HCT116 (cell line): ENCODE measurements at regions not wholly inside any gene's neighbourhood (a gene's known extent, or its start where the extent isn't known, plus 50 kb on each side); places are given as distances from the start of the nearest gene placed in this dataset.

Experiments
- ATAC-seq: fragments of 200-7000 bp; cut with Tn5 transposase; 2 replicates; pipeline ENCODE4 v1.9.1; 2020; ENCODE audit warnings: mild to moderate bottlenecking, moderate library complexity
- BruUV-seq: library from RNA; stranded (reverse); fragments of 400-500 nt; replicated peaks from 2 replicates; lab custom pipeline; 2021; lab: Mats Ljungman, UMichigan
- CTCF ChIA-PET: fragments of 300-600 bp; sonication (Branson Sonifier 250); formaldehyde crosslinking; loops from one replicate; lab custom pipeline; 2021; ENCODE audit warnings: antibody characterized with exemption; lab: Charles Lee
- POLR2A ChIA-PET: fragments of 300-600, 350-600 bp; sonication (Branson Sonifier 250); formaldehyde crosslinking; loops from one replicate; lab custom pipeline; 2021; ENCODE audit warnings: antibody characterized with exemption; lab: Charles Lee
- RAD21 ChIA-PET, 2 experiments: fragments of 300-600 bp; sonication (Branson Sonifier 250); formaldehyde crosslinking; loops; one replicate each; lab custom pipeline; 2023; ENCODE audit warnings: low total read pairs in 2 of 2; ENCODE audit not compliant: uncharacterized antibody in 2 of 2, unreplicated experiment in 2 of 2, low non-redundant PET in 1 of 2; lab: Charles Lee
- DNase-seq: peaks from one replicate; pipeline ENCODE4 v3.0.0-alpha.2; 2010; ENCODE audit warnings: low read depth, low spot score
- H2AFZ ChIP-seq: fragments of 200-600 bp; shearing (Covaris generic), sonication (generic); 2 replicates; pipeline ENCODE4 v1.6.1; 2017; ENCODE audit warnings: low read depth, mixed run types, mixed read lengths, antibody characterized with exemption, low read length; ENCODE audit not compliant: poor library complexity, severe bottlenecking
- H3K27ac ChIP-seq: 2 replicates; pipeline ENCODE4 v1.5.1; 2012; ENCODE audit warnings: low read depth, low read length
- H3K27me3 ChIP-seq: fragments of 200-600 bp; sonication (generic); 2 replicates; pipeline ENCODE4 v1.6.1; 2016; ENCODE audit warnings: mixed run types, low read length, mixed read lengths; ENCODE audit not compliant: insufficient read depth
- H3K36me3 ChIP-seq, 2 experiments: fragments of 200-500 bp in 1 of 2; fragments of 200-600 bp in 1 of 2; sonication (Bioruptor generic) in 1 of 2; sonication (generic) in 1 of 2; 2 replicates each; pipeline versions ENCODE4 v1.5.1 to v1.6.1; 2014 to 2016; ENCODE audit warnings: low read length in 2 of 2, inconsistent platforms in 1 of 2, mixed read lengths in 1 of 2, mixed run types in 1 of 2; ENCODE audit not compliant: insufficient read depth in 2 of 2, control insufficient read depth in 1 of 2
- H3K4me1 ChIP-seq, 2 experiments: fragments of 200-600 bp in 1 of 2; sonication (generic) in 1 of 2; 2 replicates each; pipeline versions ENCODE4 v1.5.1 to v1.6.1; 2012 to 2017; ENCODE audit warnings: low read length in 2 of 2, inconsistent platforms in 1 of 2, mild to moderate bottlenecking in 1 of 2, mixed read lengths in 1 of 2, mixed run types in 1 of 2, moderate library complexity in 1 of 2; ENCODE audit not compliant: insufficient read depth in 2 of 2, control insufficient read depth in 1 of 2
- H3K4me2 ChIP-seq: fragments of 200-600 bp; sonication (generic); 2 replicates; pipeline ENCODE4 v1.6.1; 2017; ENCODE audit warnings: mixed run types, low read length, mixed read lengths
- H3K4me3 ChIP-seq, 2 experiments: fragments of 200-600 bp in 1 of 2; sonication (generic) in 1 of 2; replicated peaks in 1 of 2; 2 replicates each; pipeline ENCODE4 v1.5.1; 2011 to 2016; ENCODE audit warnings: low read length in 2 of 2, control low read depth in 1 of 2, low read depth in 1 of 2, mild to moderate bottlenecking in 1 of 2, mixed read lengths in 1 of 2, mixed run types in 1 of 2
- H3K79me2 ChIP-seq: fragments of 200-600 bp; sonication (generic); 2 replicates; pipeline ENCODE4 v1.6.1; 2017; ENCODE audit warnings: mild to moderate bottlenecking, mixed run types, low read length, moderate library complexity, mixed read lengths; ENCODE audit not compliant: insufficient read depth
- H3K9ac ChIP-seq: fragments of 200-600 bp; sonication (generic); 2 replicates; pipeline ENCODE4 v1.6.1; 2016; ENCODE audit warnings: low read length, mixed read lengths
- H3K9me2 ChIP-seq: fragments of 200-600 bp; sonication (generic), shearing (Covaris generic); 2 replicates; pipeline ENCODE4 v1.6.1; 2017; ENCODE audit warnings: mixed run types, mild to moderate bottlenecking, moderate library complexity; ENCODE audit not compliant: insufficient read depth
- H3K9me3 ChIP-seq, 2 experiments: fragments of 200-500 bp in 1 of 2; fragments of 200-600 bp in 1 of 2; sonication (Bioruptor generic) in 1 of 2; sonication (generic) in 1 of 2; 2 replicates each; pipeline ENCODE4 v1.6.1; 2014 to 2017; ENCODE audit warnings: low read length in 2 of 2, mixed read lengths in 2 of 2, inconsistent platforms in 1 of 2, low read depth in 1 of 2, mild to moderate bottlenecking in 1 of 2, mixed run types in 1 of 2, moderate library complexity in 1 of 2; ENCODE audit not compliant: control insufficient read depth in 1 of 2, insufficient read depth in 1 of 2
- H4K20me1 ChIP-seq: fragments of 200-600 bp; sonication (generic), shearing (Covaris generic); 2 replicates; pipeline ENCODE4 v1.6.1; 2017; ENCODE audit warnings: mixed run types, mild to moderate bottlenecking, moderate library complexity; ENCODE audit not compliant: insufficient read depth
- ATF3 ChIP-seq: IDR thresholded peaks from 2 replicates; pipeline ENCODE4 v1.6.1; 2012
- CEBPB ChIP-seq: IDR thresholded peaks from 2 replicates; pipeline ENCODE4 v1.6.1; 2012; ENCODE audit warnings: low read depth
- CTCF ChIP-seq, 3 experiments: fragments of 200-600 bp in 1 of 3; sonication (generic) in 1 of 3; IDR thresholded peaks in 2 of 3; conservative IDR thresholded peaks in 1 of 3; 2 replicates each; pipeline ENCODE4 v1.5.1; 2012 to 2017; ENCODE audit warnings: low read depth in 2 of 3, low read length in 2 of 3, antibody characterized with exemption in 1 of 3, borderline replicate concordance in 1 of 3, control low read depth in 1 of 3, mild to moderate bottlenecking in 1 of 3, mixed read lengths in 1 of 3, mixed run types in 1 of 3, moderate library complexity in 1 of 3; ENCODE audit not compliant: insufficient read depth in 1 of 3
- EGR1 ChIP-seq: IDR thresholded peaks from 2 replicates; pipeline ENCODE4 v1.6.1; 2012; ENCODE audit warnings: low read depth
- EZH2phosphoT487 ChIP-seq: fragments of 200-600 bp; IDR thresholded peaks from 2 replicates; pipeline ENCODE4 v1.6.1; 2018; ENCODE audit warnings: antibody characterized with exemption, borderline replicate concordance
- FOSL1 ChIP-seq: IDR thresholded peaks from 2 replicates; pipeline ENCODE4 v1.6.1; 2012; ENCODE audit warnings: low read depth
- JUND ChIP-seq: IDR thresholded peaks from 2 replicates; pipeline ENCODE4 v1.6.1; 2012
- MAX ChIP-seq: IDR thresholded peaks from 2 replicates; pipeline ENCODE4 v1.6.1; 2012
- POLR2A ChIP-seq: IDR thresholded peaks from 2 replicates; pipeline ENCODE4 v1.7.0; 2011; ENCODE audit warnings: borderline replicate concordance; ENCODE audit not compliant: insufficient read depth, insufficient read length; ENCODE audit errors: extremely low read depth
- RAD21 ChIP-seq: IDR thresholded peaks from 2 replicates; pipeline ENCODE4 v1.6.1; 2012; ENCODE audit warnings: low read depth, mild to moderate bottlenecking
- REST ChIP-seq: IDR thresholded peaks from 2 replicates; pipeline ENCODE4 v1.6.1; 2012; ENCODE audit warnings: low read depth
- TCF7L2 ChIP-seq: IDR thresholded peaks from 2 replicates; pipeline ENCODE4 v1.7.0; 2011; ENCODE audit warnings: borderline replicate concordance, inconsistent platforms; ENCODE audit not compliant: insufficient read depth, insufficient read length; ENCODE audit errors: extremely low read depth
- YY1 ChIP-seq: IDR thresholded peaks from 2 replicates; pipeline ENCODE4 v1.6.1; 2011; ENCODE audit warnings: low read length, low read depth, moderate library complexity, mild to moderate bottlenecking; ENCODE audit not compliant: insufficient replicate concordance; ENCODE audit errors: extremely low read depth
- ZFX ChIP-seq: fragments of 450-650 bp; IDR thresholded peaks from 2 replicates; pipeline ENCODE4 v1.6.1; 2017
- ZNF274 ChIP-seq: fragments of 200-500 bp; sonication (Bioruptor generic); IDR thresholded peaks from 2 replicates; pipeline ENCODE4 v1.6.1; 2014; ENCODE audit warnings: mild to moderate bottlenecking, low read depth, low read length, inconsistent platforms
- intact Hi-C: fragments of 100-400 bp; cut with micrococcal nuclease; formaldehyde crosslinking; loops from 2 replicates; pipeline ENCODE4 v1.10.0; 2022

- Histone ChIP-seq H3K4me1 (no peaks in the 10 kb centered on the region), H3K79me2 (no peaks in the 10 kb centered on the region), H3K36me3 (no peaks in the 10 kb centered on the region)
- no peak for TF ChIP-seq JUND
- TF ChIP-seq MAX: no peak
- no peak for TF ChIP-seq ZNF274
- TF ChIP-seq YY1: no peak
- no peak for TF ChIP-seq CTCF (IDR thresholded peaks at IDR 0.05 in 2 of 3, conservative IDR thresholded peaks at IDR 0.05 in 1 of 3; ENCODE audit: borderline replicate concordance in 1 of 3, insufficient read depth in 1 of 3, low read depth in 2 of 3, low read length in 2 of 3)
- no peak for TF ChIP-seq RAD21
- TF ChIP-seq EGR1: no peak
- no peak for TF ChIP-seq TCF7L2
- TF ChIP-seq ATF3: no peak
- no peak for TF ChIP-seq ZFX
- TF ChIP-seq REST: no peak
- TF ChIP-seq FOSL1: no peak
- no peak for TF ChIP-seq CEBPB
- no peak for TF ChIP-seq POLR2A
- no peak for TF ChIP-seq EZH2phosphoT487
- TF ChIP-seq, all 23 proteins: peak for 0
- no peaks in the 10 kb centered on the region for H3K27me3 ChIP-seq
- H3K4me2 ChIP-seq: no peak overlapping the region
- ChIA-PET RAD21 (no interaction called here), CTCF (no interaction called here), POLR2A (no interaction called here)
- H3K9ac ChIP-seq: no peak overlapping the region
- no peaks in the 10 kb centered on the region for H3K9me2 ChIP-seq
- ATAC-seq: no peak
- intact Hi-C loops: loop anchor here (10.0 kb wide), 1 partner anchor 525 kb away; no protein-coding TSS in a partner anchor
- DNase-seq: no peak
- H2AFZ ChIP-seq: no peak overlapping the region
- BruUV-seq: no TSS peak
- H3K27ac ChIP-seq: no peak overlapping the region
- no peaks in the 10 kb centered on the region for H4K20me1 ChIP-seq
- no peak overlapping the region for H3K4me3 ChIP-seq
- peaks cover 17 to 27% of the 10 kb centered on the region in 2 experiments; a peak in 2 of 4 replicates for H3K9me3 ChIP-seq
Observed at GRCh38 chr20:12199703-12200102, 282.0 kb downstream of the BTBD3 start.
